ENCODE measurements at regions not wholly inside any gene's neighbourhood (a gene's known extent, or its start where the extent isn't known, plus 50 kb on each side); places are given as distances from the start of the nearest gene placed in this dataset.

GRCh38 chr17:70230850-70231640, 61.7 kb downstream of the KCNJ2 start:
- intact Hi-C loops (cut with DNase I) = no loop called here
- Histone ChIP-seq H3K36me3 (ENCODE audit: control insufficient read depth in 1 of 2, insufficient read depth in 2 of 2, low read length in 1 of 2) (no peaks in the 10 kb centered on the region), H3K27me3 (ENCODE audit: control insufficient read depth in 1 of 2, insufficient read depth in 2 of 2, low read length in 1 of 2) (no peaks in the 10 kb centered on the region), H3K4me3 (ENCODE audit: low read length in 2 of 2) (no peak overlapping the region), H3K9me3 (ENCODE audit: control insufficient read depth, low read length) (no peaks in the 10 kb centered on the region), H3K27ac (ENCODE audit: low read depth in 1 of 2, low read length in 2 of 2) (no peak overlapping the region), H3K4me1 (ENCODE audit: control insufficient read depth in 1 of 2, insufficient read depth in 2 of 2, low read length in 2 of 2) (no peaks in the 10 kb centered on the region)
- DNase-seq (no peak), ATAC-seq (ENCODE audit: low FRiP score) (no peak)
- 76 to 88% methylated on average over 2 of the region's 2 CpGs for WGBS, 2 donors

DNA sequence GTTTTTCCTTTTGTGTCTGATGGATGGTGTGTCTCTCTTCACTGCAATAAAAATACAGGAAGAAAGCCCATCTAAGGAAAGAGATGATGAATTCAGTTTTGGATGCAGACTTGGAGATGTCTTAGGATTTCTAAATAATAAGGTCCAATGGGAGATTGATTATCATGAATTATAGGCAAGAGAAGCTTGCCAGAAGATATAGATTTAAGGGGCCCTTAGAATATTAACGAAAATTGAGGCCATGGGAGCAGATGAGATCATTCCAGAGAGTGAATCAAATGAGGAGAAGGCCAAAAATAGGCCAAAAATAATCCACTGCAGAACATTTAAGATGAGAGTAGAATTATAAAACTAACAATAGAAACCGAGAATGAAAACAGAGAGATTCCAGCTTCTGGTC, 63.1 kb downstream of the KCNJ2 start:
- no peak overlapping the region for H3K4me3 ChIP-seq (ENCODE audit: low read length in 2 of 2)
- no peak overlapping the region for H3K27ac ChIP-seq (ENCODE audit: low read depth in 1 of 2, low read length in 2 of 2)
- DNase-seq = no peak
- ATAC-seq (ENCODE audit: low FRiP score) = no peak
- H3K9me3 ChIP-seq (ENCODE audit: control insufficient read depth, low read length) = no peaks in the 10 kb centered on the region
- H3K4me1 ChIP-seq (ENCODE audit: control insufficient read depth in 1 of 2, insufficient read depth in 2 of 2, low read length in 2 of 2) = no peaks in the 10 kb centered on the region
- WGBS, 2 donors = 52 to 65% methylated on average over 2 of the region's 2 CpGs
- intact Hi-C loops (cut with DNase I) = no loop called here
- H3K27me3 ChIP-seq (ENCODE audit: control insufficient read depth in 1 of 2, insufficient read depth in 2 of 2, low read length in 1 of 2) = no peaks in the 10 kb centered on the region
- no peaks in the 10 kb centered on the region for H3K36me3 ChIP-seq (ENCODE audit: control insufficient read depth in 1 of 2, insufficient read depth in 2 of 2, low read length in 1 of 2)

GRCh38 chr17:70235252-70235651, 65.9 kb downstream of the KCNJ2 start:
- Histone ChIP-seq H3K27me3 (ENCODE audit: control insufficient read depth in 1 of 2, insufficient read depth in 2 of 2, low read length in 1 of 2) (no peaks in the 10 kb centered on the region), H3K4me1 (ENCODE audit: control insufficient read depth in 1 of 2, insufficient read depth in 2 of 2, low read length in 2 of 2) (no peaks in the 10 kb centered on the region), H3K4me3 (ENCODE audit: low read length in 2 of 2) (no peak overlapping the region), H3K27ac (ENCODE audit: low read depth in 1 of 2, low read length in 2 of 2) (no peak overlapping the region), H3K9me3 (ENCODE audit: control insufficient read depth, low read length) (no peaks in the 10 kb centered on the region), H3K36me3 (ENCODE audit: control insufficient read depth in 1 of 2, insufficient read depth in 2 of 2, low read length in 1 of 2) (no peaks in the 10 kb centered on the region)
- no peak for ATAC-seq (ENCODE audit: low FRiP score)
- intact Hi-C loops (cut with DNase I) = no loop called here
- no peak for DNase-seq

DNA sequence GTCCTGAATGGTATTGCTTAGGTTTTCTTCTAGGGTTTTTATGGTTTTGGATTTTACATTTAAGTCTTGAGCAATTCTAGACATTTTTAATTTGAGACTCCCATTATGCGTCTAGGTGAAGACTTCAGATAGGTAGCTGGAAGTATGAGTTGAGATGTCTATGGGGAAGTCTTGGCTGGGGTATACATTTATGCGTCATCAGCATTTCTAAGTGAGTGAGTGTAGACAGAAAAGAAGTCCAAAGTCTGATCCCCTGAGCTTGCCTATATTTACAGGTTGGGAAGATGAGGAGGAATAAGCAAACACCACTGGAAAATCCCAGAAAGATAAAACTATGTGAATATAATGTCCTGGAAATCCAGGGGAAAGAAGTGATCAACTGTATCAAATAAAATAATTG, 68.9 kb downstream of the KCNJ2 start:
- Histone ChIP-seq H3K9me3 (ENCODE audit: control insufficient read depth, low read length) (no peaks in the 10 kb centered on the region), H3K4me3 (ENCODE audit: low read length in 2 of 2) (no peak overlapping the region), H3K36me3 (ENCODE audit: control insufficient read depth in 1 of 2, insufficient read depth in 2 of 2, low read length in 1 of 2) (no peaks in the 10 kb centered on the region), H3K4me1 (ENCODE audit: control insufficient read depth in 1 of 2, insufficient read depth in 2 of 2, low read length in 2 of 2) (no peaks in the 10 kb centered on the region), H3K27me3 (ENCODE audit: control insufficient read depth in 1 of 2, insufficient read depth in 2 of 2, low read length in 1 of 2) (no peaks in the 10 kb centered on the region), H3K27ac (ENCODE audit: low read depth in 1 of 2, low read length in 2 of 2) (no peak overlapping the region)
- DNase-seq (no peak), ATAC-seq (ENCODE audit: low FRiP score) (no peak)
- intact Hi-C loops (cut with DNase I) = no loop called here
- WGBS, 2 donors = 92 to 95% methylated on average over 2 of the region's 2 CpGs

DNA sequence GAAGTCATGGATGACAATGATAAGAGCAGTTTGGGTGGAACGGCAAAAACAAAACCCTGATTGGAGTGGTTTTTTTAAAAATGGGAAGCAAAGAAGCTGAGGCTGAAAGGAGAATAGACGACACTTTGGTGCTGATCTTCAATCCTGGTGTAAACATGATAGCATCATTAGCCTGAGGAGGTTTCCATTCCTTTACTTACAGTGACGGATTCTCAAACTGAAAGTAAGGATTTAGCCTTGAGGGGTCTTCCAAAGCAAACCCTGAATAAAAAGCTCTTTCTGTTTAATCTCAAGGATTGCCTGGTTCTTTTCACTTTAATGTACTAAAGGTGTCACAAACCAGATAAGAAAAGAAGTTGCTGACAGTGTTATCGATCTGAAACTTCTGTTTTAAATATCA, 69.3 kb downstream of the KCNJ2 start:
- intact Hi-C loops (cut with DNase I) = no loop called here

DNA sequence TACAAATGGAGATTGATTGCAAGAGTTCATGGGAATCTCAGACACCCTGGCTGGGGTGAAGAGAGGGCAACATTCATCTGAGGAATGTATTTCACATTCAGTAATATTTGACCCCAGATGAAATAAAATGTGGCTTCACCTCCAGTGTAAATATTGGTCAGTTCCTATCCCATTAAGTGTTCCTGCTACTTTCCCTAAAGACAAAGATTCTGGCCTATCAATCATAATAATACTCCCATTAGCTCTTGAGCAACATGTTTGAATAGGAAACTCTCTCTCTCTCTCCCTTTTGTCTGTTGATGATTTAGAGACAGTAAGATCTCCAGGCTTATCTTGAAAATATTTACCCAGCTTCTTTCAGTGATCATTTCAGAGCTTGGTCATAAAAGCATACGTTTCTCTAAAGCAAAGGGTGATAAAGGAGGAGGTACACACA, 70.1 kb downstream of the KCNJ2 start:
- H3K4me1 ChIP-seq (ENCODE audit: control insufficient read depth in 1 of 2, insufficient read depth in 2 of 2, low read length in 2 of 2) = no peaks in the 10 kb centered on the region
- H3K36me3 ChIP-seq (ENCODE audit: control insufficient read depth in 1 of 2, insufficient read depth in 2 of 2, low read length in 1 of 2) = no peaks in the 10 kb centered on the region
- DNase-seq = no peak
- WGBS, 2 donors = 0 to 6% methylated on average over 1 of the region's 1 CpG
- no peak overlapping the region for H3K27ac ChIP-seq (ENCODE audit: low read depth in 1 of 2, low read length in 2 of 2)
- no peaks in the 10 kb centered on the region for H3K9me3 ChIP-seq (ENCODE audit: control insufficient read depth, low read length)
- intact Hi-C loops (cut with DNase I) = no loop called here
- ATAC-seq (ENCODE audit: low FRiP score) = no peak
- no peak overlapping the region for H3K4me3 ChIP-seq (ENCODE audit: low read length in 2 of 2)
- H3K27me3 ChIP-seq (ENCODE audit: control insufficient read depth in 1 of 2, insufficient read depth in 2 of 2, low read length in 1 of 2) = no peaks in the 10 kb centered on the region

More for the DNA sequence above, 69.3 kb downstream of the KCNJ2 start:
- 48 to 51% methylated on average over 4 of the region's 4 CpGs for WGBS, 2 donors
- Histone ChIP-seq H3K4me1 (ENCODE audit: control insufficient read depth in 1 of 2, insufficient read depth in 2 of 2, low read length in 2 of 2) (no peaks in the 10 kb centered on the region), H3K27me3 (ENCODE audit: control insufficient read depth in 1 of 2, insufficient read depth in 2 of 2, low read length in 1 of 2) (no peaks in the 10 kb centered on the region), H3K27ac (ENCODE audit: low read depth in 1 of 2, low read length in 2 of 2) (no peak overlapping the region), H3K36me3 (ENCODE audit: control insufficient read depth in 1 of 2, insufficient read depth in 2 of 2, low read length in 1 of 2) (no peaks in the 10 kb centered on the region), H3K4me3 (ENCODE audit: low read length in 2 of 2) (no peak overlapping the region), H3K9me3 (ENCODE audit: control insufficient read depth, low read length) (no peaks in the 10 kb centered on the region)
- ATAC-seq (ENCODE audit: low FRiP score) (no peak), DNase-seq (no peak)

DNA sequence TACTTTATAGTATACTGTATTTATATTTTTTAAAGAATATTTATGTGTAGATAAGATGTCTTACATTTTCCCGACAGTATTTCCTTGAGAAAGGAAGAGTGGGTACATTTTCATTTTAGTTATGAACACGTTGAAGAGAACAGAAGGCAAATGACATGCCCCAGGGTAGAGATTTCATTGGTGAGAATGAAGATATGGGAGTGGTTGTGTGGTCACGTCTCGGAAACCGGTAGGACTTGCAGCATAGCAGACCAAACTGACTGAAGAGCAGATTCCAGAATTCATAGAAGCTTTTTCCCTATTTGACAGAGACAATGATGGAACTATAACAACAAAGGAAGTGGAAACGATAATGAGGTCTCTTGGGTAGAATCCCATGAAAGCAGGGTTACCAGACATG, 71.7 kb downstream of the KCNJ2 start:
- Histone ChIP-seq H3K4me3 (ENCODE audit: low read length in 2 of 2) (no peak overlapping the region), H3K27ac (ENCODE audit: low read depth in 1 of 2, low read length in 2 of 2) (no peak overlapping the region), H3K9me3 (ENCODE audit: control insufficient read depth, low read length) (no peaks in the 10 kb centered on the region), H3K4me1 (ENCODE audit: control insufficient read depth in 1 of 2, insufficient read depth in 2 of 2, low read length in 2 of 2) (no peaks in the 10 kb centered on the region), H3K36me3 (ENCODE audit: control insufficient read depth in 1 of 2, insufficient read depth in 2 of 2, low read length in 1 of 2) (no peaks in the 10 kb centered on the region), H3K27me3 (ENCODE audit: control insufficient read depth in 1 of 2, insufficient read depth in 2 of 2, low read length in 1 of 2) (no peaks in the 10 kb centered on the region)
- ATAC-seq (ENCODE audit: low FRiP score) (no peak), DNase-seq (no peak)
- WGBS, 2 donors = 71 to 73% methylated on average over 6 of the region's 6 CpGs
- intact Hi-C loops (cut with DNase I) = no loop called here

- no peaks in the 10 kb centered on the region for H3K27me3 ChIP-seq (ENCODE audit: control insufficient read depth in 1 of 2, insufficient read depth in 2 of 2, low read length in 1 of 2)
- H3K27ac ChIP-seq (ENCODE audit: low read depth in 1 of 2, low read length in 2 of 2) = no peak overlapping the region
- DNase-seq = no peak
- intact Hi-C loops (cut with DNase I) = no loop called here
- no peaks in the 10 kb centered on the region for H3K4me1 ChIP-seq (ENCODE audit: control insufficient read depth in 1 of 2, insufficient read depth in 2 of 2, low read length in 2 of 2)
- no peak for ATAC-seq (ENCODE audit: low FRiP score)
- H3K4me3 ChIP-seq (ENCODE audit: low read length in 2 of 2) = no peak overlapping the region
- no peaks in the 10 kb centered on the region for H3K36me3 ChIP-seq (ENCODE audit: control insufficient read depth in 1 of 2, insufficient read depth in 2 of 2, low read length in 1 of 2)
- 64 to 67% methylated on average over 7 of the region's 7 CpGs for WGBS, 2 donors
- H3K9me3 ChIP-seq (ENCODE audit: control insufficient read depth, low read length) = no peaks in the 10 kb centered on the region
Observed at GRCh38 chr17:70242781-70243437, 73.6 kb downstream of the KCNJ2 start.

DNA sequence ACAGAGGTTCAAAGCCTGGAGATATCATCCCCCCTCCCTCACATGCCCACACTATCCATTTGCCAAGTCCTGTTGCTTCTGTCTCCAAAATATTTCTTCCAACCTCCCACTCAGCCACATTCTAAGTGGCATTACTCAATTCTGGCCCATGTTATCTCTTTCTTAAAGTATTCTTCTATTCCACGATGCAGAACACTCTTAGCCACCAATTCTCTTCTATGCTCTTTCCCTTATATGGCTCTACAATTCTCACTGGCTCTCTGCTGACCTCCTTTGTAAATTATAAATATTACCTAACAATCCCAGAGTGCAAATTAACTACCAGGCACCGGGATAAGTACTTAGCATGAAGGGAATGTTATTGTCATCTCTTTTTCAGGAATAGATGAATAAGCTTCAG, 82.4 kb downstream of the KCNJ2 start:
- no peaks in the 10 kb centered on the region for H3K9me3 ChIP-seq (ENCODE audit: control insufficient read depth, low read length)
- no peaks in the 10 kb centered on the region for H3K27me3 ChIP-seq (ENCODE audit: control insufficient read depth in 1 of 2, insufficient read depth in 2 of 2, low read length in 1 of 2)
- H3K4me1 ChIP-seq (ENCODE audit: control insufficient read depth in 1 of 2, insufficient read depth in 2 of 2, low read length in 2 of 2) = no peaks in the 10 kb centered on the region
- no peaks in the 10 kb centered on the region for H3K36me3 ChIP-seq (ENCODE audit: control insufficient read depth in 1 of 2, insufficient read depth in 2 of 2, low read length in 1 of 2)
- ATAC-seq (ENCODE audit: low FRiP score) = no peak
- no peak for DNase-seq
- H3K4me3 ChIP-seq (ENCODE audit: low read length in 2 of 2) = no peak overlapping the region
- H3K27ac ChIP-seq (ENCODE audit: low read depth in 1 of 2, low read length in 2 of 2) = no peak overlapping the region
- whole genome bisulfite sequencing, 2 donors = 51 to 53% methylated on average over 2 of the region's 2 CpGs
- intact Hi-C loops (cut with DNase I) = no loop called here
